GM23338 (cell line): ENCODE measurements at regions not wholly inside any gene's neighbourhood (a gene's known extent, or its start where the extent isn't known, plus 50 kb on each side); places are given as distances from the start of the nearest gene placed in this dataset.
"Not testable (repeated sequence)": the region's sequence is repeated elsewhere in the genome, so short reads cannot be mapped to it uniquely, and the experiment has no call there.

ENCODE experiments used
- ATAC-seq: fragments of 200-7000 bp; cut with Tn5 transposase; 3 replicates; pipeline ENCODE4 v1.9.1; 2020
- DNase-seq: peaks from one replicate; pipeline ENCODE4 v3.0.0-alpha.2; 2015; ENCODE audit warnings: low spot score
- H2AFZ ChIP-seq: fragments of 200-600 bp; sonication (generic); 2 replicates; pipeline ENCODE4 v1.8.0; 2016; ENCODE audit warnings: antibody characterized with exemption, mild to moderate bottlenecking, moderate library complexity
- H3F3A ChIP-seq: fragments of 200-600 bp; sonication (generic); replicated peaks from 2 replicates; pipeline ENCODE4 v1.8.0; 2017; ENCODE audit warnings: antibody characterized with exemption, mixed run types, low read depth
- H3K27ac ChIP-seq: fragments of 200-600 bp; sonication (generic); 2 replicates; pipeline ENCODE4 v1.6.1; 2016; ENCODE audit warnings: low read depth
- H3K27me3 ChIP-seq: fragments of 200-600 bp; sonication (generic); 2 replicates; pipeline ENCODE4 v1.8.0; 2016; ENCODE audit warnings: mild to moderate bottlenecking, mixed run types, moderate library complexity; ENCODE audit not compliant: insufficient read depth
- H3K36me3 ChIP-seq: fragments of 200-600 bp; sonication (generic); 2 replicates; pipeline ENCODE4 v1.8.0; 2016; ENCODE audit warnings: mild to moderate bottlenecking; ENCODE audit not compliant: insufficient read depth
- H3K4me1 ChIP-seq: fragments of 200-600 bp; sonication (generic); 2 replicates; pipeline ENCODE4 v1.8.0; 2016; ENCODE audit warnings: mild to moderate bottlenecking, moderate library complexity; ENCODE audit not compliant: insufficient read depth
- H3K4me2 ChIP-seq: fragments of 200-600 bp; sonication (generic); 2 replicates; pipeline ENCODE4 v1.7.1; 2017; ENCODE audit warnings: mixed run types
- H3K4me3 ChIP-seq: fragments of 200-600 bp; sonication (generic); 2 replicates; pipeline ENCODE4 v1.6.1; 2016; ENCODE audit warnings: mixed run types
- H3K79me2 ChIP-seq: fragments of 200-600 bp; sonication (generic); replicated peaks from 2 replicates; pipeline ENCODE4 v1.8.0; 2017; ENCODE audit warnings: mild to moderate bottlenecking; ENCODE audit not compliant: insufficient read depth
- H3K9me2 ChIP-seq: fragments of 200-600 bp; sonication (generic); 2 replicates; pipeline ENCODE4 v1.8.0; 2017; ENCODE audit not compliant: insufficient read depth
- H4K20me1 ChIP-seq: fragments of 200-600 bp; sonication (generic); replicated peaks from 2 replicates; pipeline ENCODE4 v1.8.0; 2017; ENCODE audit warnings: mild to moderate bottlenecking; ENCODE audit not compliant: insufficient read depth
- H3K27ac Mint-ChIP-seq: 2 replicates; pipeline ENCODE4 v1.8.0; 2020; ENCODE audit warnings: inconsistent platforms, mild to moderate bottlenecking, moderate library complexity, mixed read lengths
- H3K27me3 Mint-ChIP-seq: 3 replicates; pipeline ENCODE4 v1.8.0; 2022; ENCODE audit warnings: low read depth, mild to moderate bottlenecking, moderate library complexity, mixed read lengths, inconsistent platforms; ENCODE audit not compliant: insufficient read depth, poor library complexity
- H3K36me3 Mint-ChIP-seq: 3 replicates; pipeline ENCODE4 v1.8.0; 2021; ENCODE audit warnings: low read depth, mild to moderate bottlenecking, inconsistent platforms, moderate library complexity, mixed read lengths
- H3K4me1 Mint-ChIP-seq: 3 replicates; pipeline ENCODE4 v1.8.0; 2020; ENCODE audit warnings: mild to moderate bottlenecking, inconsistent platforms, mixed read lengths
- H3K4me3 Mint-ChIP-seq: 3 replicates; pipeline ENCODE4 v1.8.0; 2021; ENCODE audit warnings: moderate library complexity, mild to moderate bottlenecking, inconsistent platforms, mixed read lengths
- H3K9me3 Mint-ChIP-seq: 3 replicates; pipeline ENCODE4 v1.8.0; 2020; ENCODE audit warnings: moderate library complexity, mild to moderate bottlenecking, inconsistent platforms, mixed read lengths
- CREB1 ChIP-seq: fragments of 250-450 bp; sonication (Bioruptor Pico); IDR thresholded peaks from 2 replicates; pipeline ENCODE4 v1.5.0; 2020; ENCODE audit warnings: low read depth, mild to moderate bottlenecking, moderate library complexity
- EZH2phosphoT487 ChIP-seq: fragments of 200-600 bp; sonication (generic); IDR thresholded peaks from one replicate; pipeline ENCODE4 v1.8.1; 2018; ENCODE audit warnings: antibody characterized with exemption; ENCODE audit not compliant: unreplicated experiment
- JUNB ChIP-seq: IDR thresholded peaks from one replicate; pipeline ENCODE4 v1.6.1; 2016; ENCODE audit warnings: antibody characterized with exemption; ENCODE audit not compliant: unreplicated experiment
- NANOG ChIP-seq: IDR thresholded peaks from 2 replicates; pipeline ENCODE4 v1.6.1; 2016; ENCODE audit warnings: antibody characterized with exemption, borderline replicate concordance
- POLR2AphosphoS5 ChIP-seq: IDR thresholded peaks from 2 replicates; pipeline ENCODE4 v1.6.1; 2016; ENCODE audit warnings: antibody characterized with exemption, low read depth
- ZNF462 ChIP-seq: fragments of 250-450 bp; sonication (Bioruptor Pico); IDR thresholded peaks from 2 replicates; pipeline ENCODE4 v1.5.0; 2020; ENCODE audit warnings: mild to moderate bottlenecking, moderate library complexity
- TF ChIP-seq, protein P1 (sequence below): IDR thresholded peaks from one replicate; pipeline ENCODE4 v1.6.1; 2018; ENCODE audit warnings: antibody characterized with exemption; ENCODE audit not compliant: unreplicated experiment

GRCh38 chr5:104080646-104081175 lies 518.1 kb upstream of the NUDT12 start:
- H3K36me3 ChIP-seq = no peaks in the 10 kb centered on the region
- H3K4me2 ChIP-seq = no peak overlapping the region
- no peaks in the 10 kb centered on the region for H3K79me2 ChIP-seq
- H3K36me3 Mint-ChIP-seq = peaks cover 5% of the 10 kb centered on the region
- H3K9me3 Mint-ChIP-seq = peaks cover 9% of the 10 kb centered on the region
- no peak overlapping the region for H3K4me3 ChIP-seq
- H3K4me1 ChIP-seq = peaks cover 15% of the 10 kb centered on the region
- DNase-seq = no peak
- H3K4me1 Mint-ChIP-seq = peaks cover 5% of the 10 kb centered on the region
- no peak overlapping the region for H3K27ac Mint-ChIP-seq
- no peak for ATAC-seq
- TF ChIP-seq JUNB (no peak), POLR2AphosphoS5 (no peak), CREB1 (no peak), NANOG (no peak), EZH2phosphoT487 (no peak)
- TF ChIP-seq, protein P1, sequence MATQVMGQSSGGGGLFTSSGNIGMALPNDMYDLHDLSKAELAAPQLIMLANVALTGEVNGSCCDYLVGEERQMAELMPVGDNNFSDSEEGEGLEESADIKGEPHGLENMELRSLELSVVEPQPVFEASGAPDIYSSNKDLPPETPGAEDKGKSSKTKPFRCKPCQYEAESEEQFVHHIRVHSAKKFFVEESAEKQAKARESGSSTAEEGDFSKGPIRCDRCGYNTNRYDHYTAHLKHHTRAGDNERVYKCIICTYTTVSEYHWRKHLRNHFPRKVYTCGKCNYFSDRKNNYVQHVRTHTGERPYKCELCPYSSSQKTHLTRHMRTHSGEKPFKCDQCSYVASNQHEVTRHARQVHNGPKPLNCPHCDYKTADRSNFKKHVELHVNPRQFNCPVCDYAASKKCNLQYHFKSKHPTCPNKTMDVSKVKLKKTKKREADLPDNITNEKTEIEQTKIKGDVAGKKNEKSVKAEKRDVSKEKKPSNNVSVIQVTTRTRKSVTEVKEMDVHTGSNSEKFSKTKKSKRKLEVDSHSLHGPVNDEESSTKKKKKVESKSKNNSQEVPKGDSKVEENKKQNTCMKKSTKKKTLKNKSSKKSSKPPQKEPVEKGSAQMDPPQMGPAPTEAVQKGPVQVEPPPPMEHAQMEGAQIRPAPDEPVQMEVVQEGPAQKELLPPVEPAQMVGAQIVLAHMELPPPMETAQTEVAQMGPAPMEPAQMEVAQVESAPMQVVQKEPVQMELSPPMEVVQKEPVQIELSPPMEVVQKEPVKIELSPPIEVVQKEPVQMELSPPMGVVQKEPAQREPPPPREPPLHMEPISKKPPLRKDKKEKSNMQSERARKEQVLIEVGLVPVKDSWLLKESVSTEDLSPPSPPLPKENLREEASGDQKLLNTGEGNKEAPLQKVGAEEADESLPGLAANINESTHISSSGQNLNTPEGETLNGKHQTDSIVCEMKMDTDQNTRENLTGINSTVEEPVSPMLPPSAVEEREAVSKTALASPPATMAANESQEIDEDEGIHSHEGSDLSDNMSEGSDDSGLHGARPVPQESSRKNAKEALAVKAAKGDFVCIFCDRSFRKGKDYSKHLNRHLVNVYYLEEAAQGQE = no peak
- no peaks in the 10 kb centered on the region for H3K27me3 Mint-ChIP-seq
- no peaks in the 10 kb centered on the region for H3F3A ChIP-seq
- H2AFZ ChIP-seq = no peak overlapping the region
- no peaks in the 10 kb centered on the region for H3K27me3 ChIP-seq
- no peak overlapping the region for H3K27ac ChIP-seq
- H3K4me3 Mint-ChIP-seq = no peak overlapping the region
- H4K20me1 ChIP-seq = no peaks in the 10 kb centered on the region
- no peaks in the 10 kb centered on the region for H3K9me2 ChIP-seq

GRCh38 chr5:104079861-104080645 lies 517.5 kb upstream of the NUDT12 start:
- not testable (repeated sequence) for H3K27ac Mint-ChIP-seq, H3K79me2 ChIP-seq, H3K4me2 ChIP-seq, H4K20me1 ChIP-seq, H2AFZ ChIP-seq, H3K4me1 Mint-ChIP-seq, H3K27me3 ChIP-seq, ATAC-seq, H3K4me3 ChIP-seq, H3K36me3 Mint-ChIP-seq, H3F3A ChIP-seq, H3K27me3 Mint-ChIP-seq, H3K9me2 ChIP-seq, H3K36me3 ChIP-seq, DNase-seq, H3K4me3 Mint-ChIP-seq, H3K27ac ChIP-seq, H3K9me3 Mint-ChIP-seq
- H3K4me1 ChIP-seq = peaks cover 15% of the 10 kb centered on the region

GRCh38 chr5:104071887-104072286 lies 509.3 kb upstream of the NUDT12 start:
- Mint-ChIP-seq H3K4me1 (peaks cover 5% of the 10 kb centered on the region; the same call in 1 of the 3 replicates), H3K4me3 (no peak overlapping the region), H3K9me3 (peaks cover 13% of the 10 kb centered on the region), H3K27ac (no peak overlapping the region), H3K36me3 (peaks cover 32% of the 10 kb centered on the region), H3K27me3 (no peaks in the 10 kb centered on the region)
- Histone ChIP-seq H3K79me2 (no peaks in the 10 kb centered on the region), H4K20me1 (no peaks in the 10 kb centered on the region), H3K27me3 (no peaks in the 10 kb centered on the region), H3K4me2 (no peak overlapping the region), H3K36me3 (no peaks in the 10 kb centered on the region), H3F3A (no peaks in the 10 kb centered on the region), H3K4me3 (no peak overlapping the region), H3K9me2 (peaks cover 7% of the 10 kb centered on the region; the same call in 1 of the 2 replicates), H2AFZ (no peak overlapping the region), H3K4me1 (peaks cover 6% of the 10 kb centered on the region), H3K27ac (no peak overlapping the region)
- ATAC-seq (no peak), DNase-seq (no peak)
- no peak for TF ChIP-seq NANOG
- TF ChIP-seq ZNF462 (CRISPR knock-in tag) = no peak
